Endodermal cell (in vitro differentiated cells): ENCODE measurements at regions not wholly inside any gene's neighbourhood (a gene's known extent, or its start where the extent isn't known, plus 50 kb on each side); places are given as distances from the start of the nearest gene placed in this dataset.

Experiments used
- DNase-seq: peaks from one replicate; pipeline ENCODE4 v3.0.0-alpha.2; 2017
- H3K27ac ChIP-seq: 2 replicates; pipeline ENCODE4 v1.5.1; 2013; ENCODE audit warnings: mild to moderate bottlenecking, low read depth, low read length, moderate library complexity
- H3K27me3 ChIP-seq: 2 replicates; pipeline ENCODE4 v1.6.1; 2013; ENCODE audit warnings: mild to moderate bottlenecking, low read length, moderate library complexity; ENCODE audit not compliant: insufficient read depth, control insufficient read depth, poor library complexity, severe bottlenecking
- H3K36me3 ChIP-seq: 2 replicates; pipeline ENCODE4 v1.7.0; 2013; ENCODE audit warnings: mild to moderate bottlenecking, low read length, moderate library complexity; ENCODE audit not compliant: control insufficient read depth, insufficient read depth
- H3K4me1 ChIP-seq: one replicate; pipeline ENCODE4 v1.7.0; 2013; ENCODE audit warnings: low read length; ENCODE audit not compliant: control insufficient read depth, insufficient read depth
- H3K4me3 ChIP-seq: 2 replicates; pipeline ENCODE4 v1.5.1; 2013; ENCODE audit warnings: mild to moderate bottlenecking, low read length, moderate library complexity
- H3K9ac ChIP-seq: 2 replicates; pipeline ENCODE4 v1.6.1; 2013; ENCODE audit warnings: mild to moderate bottlenecking, low read length, moderate library complexity; ENCODE audit not compliant: poor library complexity, severe bottlenecking; ENCODE audit errors: extremely low read depth
- H3K9me3 ChIP-seq: 2 replicates; pipeline ENCODE4 v1.6.1; 2013; ENCODE audit warnings: mild to moderate bottlenecking, low read length, moderate library complexity; ENCODE audit not compliant: control insufficient read depth
- H3K27ac Mint-ChIP-seq: 2 replicates; pipeline ENCODE4 v1.8.0; 2020; ENCODE audit warnings: mixed read lengths
- H3K27me3 Mint-ChIP-seq: 2 replicates; pipeline ENCODE4 v1.8.0; 2021; ENCODE audit warnings: mild to moderate bottlenecking, mixed read lengths; ENCODE audit not compliant: insufficient read depth
- H3K36me3 Mint-ChIP-seq: 2 replicates; pipeline ENCODE4 v1.8.0; 2020; ENCODE audit warnings: low read depth, mixed read lengths
- H3K4me1 Mint-ChIP-seq: 2 replicates; pipeline ENCODE4 v1.8.0; 2020; ENCODE audit warnings: mixed read lengths
- H3K4me3 Mint-ChIP-seq: 2 replicates; pipeline ENCODE4 v1.8.0; 2020; ENCODE audit warnings: mild to moderate bottlenecking, moderate library complexity, mixed read lengths
- H3K9me3 Mint-ChIP-seq: 2 replicates; pipeline ENCODE4 v1.8.0; 2020; ENCODE audit warnings: mild to moderate bottlenecking, mixed read lengths
- CTCF ChIP-seq: fragments of 200-600 bp; sonication (generic); conservative IDR thresholded peaks from 2 replicates; pipeline ENCODE4 v1.5.0; 2021; ENCODE audit warnings: antibody characterized with exemption, mild to moderate bottlenecking
- WGBS, 2 experiments: methylation state at CpG; one replicate each; pipeline versions ENCODE4 v1.1.5 to v1.1.7; 2013; ENCODE audit warnings: missing lambda C conversion rate in 2 of 2, mixed read lengths in 1 of 2; ENCODE audit not compliant: insufficient coverage in 1 of 2, insufficient read length in 1 of 2; 5-methylcytosine and 5-hydroxymethylcytosine counted together

GRCh38 chr5:2249026-2249425, 366.3 kb upstream of the IRX4 start:
- no peaks in the 10 kb centered on the region for H3K27me3 ChIP-seq
- H3K4me1 Mint-ChIP-seq: no peaks in the 10 kb centered on the region
- no peaks in the 10 kb centered on the region for H3K36me3 ChIP-seq
- no peak for DNase-seq
- H3K9me3 Mint-ChIP-seq: peaks cover 5% of the 10 kb centered on the region
- H3K9me3 ChIP-seq: no peaks in the 10 kb centered on the region
- no peak overlapping the region for H3K9ac ChIP-seq
- no peak for TF ChIP-seq CTCF
- H3K27ac Mint-ChIP-seq: no peak overlapping the region
- H3K4me1 ChIP-seq: no peaks in the 10 kb centered on the region
- no peak overlapping the region for H3K4me3 Mint-ChIP-seq
- 83 to 90% methylated on average over 2 of the region's 2 CpGs for WGBS, 2 experiments
- H3K36me3 Mint-ChIP-seq: no peaks in the 10 kb centered on the region
- no peak overlapping the region for H3K27ac ChIP-seq
- H3K27me3 Mint-ChIP-seq: peaks cover 2% of the 10 kb centered on the region
- no peak overlapping the region for H3K4me3 ChIP-seq

GRCh38 chr5:2242539-2242938, 359.8 kb upstream of the IRX4 start:
- H3K9me3 ChIP-seq: no peaks in the 10 kb centered on the region
- H3K4me1 ChIP-seq: no peaks in the 10 kb centered on the region
- no peak overlapping the region for H3K27ac ChIP-seq
- Mint-ChIP-seq H3K9me3 (peaks cover 4% of the 10 kb centered on the region), H3K4me3 (no peak overlapping the region), H3K27me3 (peaks cover 2% of the 10 kb centered on the region), H3K36me3 (no peaks in the 10 kb centered on the region), H3K4me1 (no peaks in the 10 kb centered on the region), H3K27ac (no peak overlapping the region)
- no peaks in the 10 kb centered on the region for H3K27me3 ChIP-seq
- H3K36me3 ChIP-seq: no peaks in the 10 kb centered on the region
- H3K4me3 ChIP-seq: no peak overlapping the region
- no peak overlapping the region for H3K9ac ChIP-seq
- no peak for DNase-seq
- WGBS, 2 experiments: 84% methylated on average over 4 of the region's 4 CpGs; no CpG with 5 or more reads in 1 of the 2 experiments
- no peak for TF ChIP-seq CTCF

GRCh38 chr5:2241842-2242241, 359.1 kb upstream of the IRX4 start:
- DNase-seq: no peak
- Mint-ChIP-seq H3K4me1 (no peaks in the 10 kb centered on the region), H3K27ac (no peak overlapping the region), H3K4me3 (no peak overlapping the region), H3K9me3 (peaks cover 2% of the 10 kb centered on the region), H3K36me3 (no peaks in the 10 kb centered on the region), H3K27me3 (no peaks in the 10 kb centered on the region)
- H3K27ac ChIP-seq: no peak overlapping the region
- H3K4me1 ChIP-seq: no peaks in the 10 kb centered on the region
- no peaks in the 10 kb centered on the region for H3K9me3 ChIP-seq
- H3K36me3 ChIP-seq: no peaks in the 10 kb centered on the region
- H3K9ac ChIP-seq: no peak overlapping the region
- no peak for TF ChIP-seq CTCF
- no peak overlapping the region for H3K4me3 ChIP-seq
- H3K27me3 ChIP-seq: no peaks in the 10 kb centered on the region
- 84 to 100% methylated on average over 2 to 5 of the region's 5 CpGs for WGBS, 2 experiments
